HCT116 (cell line): ENCODE measurements at regions not wholly inside any gene's neighbourhood (a gene's known extent, or its start where the extent isn't known, plus 50 kb on each side); places are given as distances from the start of the nearest gene placed in this dataset.

Experiments
- ATAC-seq: fragments of 200-7000 bp; cut with Tn5 transposase; 2 replicates; pipeline ENCODE4 v1.9.1; 2020; ENCODE audit warnings: mild to moderate bottlenecking, moderate library complexity
- BruUV-seq: library from RNA; stranded (reverse); fragments of 400-500 nt; replicated peaks from 2 replicates; lab custom pipeline; 2021; lab: Mats Ljungman, UMichigan
- CTCF ChIA-PET: fragments of 300-600 bp; sonication (Branson Sonifier 250); formaldehyde crosslinking; loops from one replicate; lab custom pipeline; 2021; ENCODE audit warnings: antibody characterized with exemption; lab: Charles Lee
- POLR2A ChIA-PET: fragments of 300-600, 350-600 bp; sonication (Branson Sonifier 250); formaldehyde crosslinking; loops from one replicate; lab custom pipeline; 2021; ENCODE audit warnings: antibody characterized with exemption; lab: Charles Lee
- RAD21 ChIA-PET, 2 experiments: fragments of 300-600 bp; sonication (Branson Sonifier 250); formaldehyde crosslinking; loops; one replicate each; lab custom pipeline; 2023; ENCODE audit warnings: low total read pairs in 2 of 2; ENCODE audit not compliant: uncharacterized antibody in 2 of 2, unreplicated experiment in 2 of 2, low non-redundant PET in 1 of 2; lab: Charles Lee
- DNase-seq: peaks from one replicate; pipeline ENCODE4 v3.0.0-alpha.2; 2010; ENCODE audit warnings: low read depth, low spot score
- H2AFZ ChIP-seq: fragments of 200-600 bp; shearing (Covaris generic), sonication (generic); 2 replicates; pipeline ENCODE4 v1.6.1; 2017; ENCODE audit warnings: low read depth, mixed run types, mixed read lengths, antibody characterized with exemption, low read length; ENCODE audit not compliant: poor library complexity, severe bottlenecking
- H3K27ac ChIP-seq: 2 replicates; pipeline ENCODE4 v1.5.1; 2012; ENCODE audit warnings: low read depth, low read length
- H3K27me3 ChIP-seq: fragments of 200-600 bp; sonication (generic); 2 replicates; pipeline ENCODE4 v1.6.1; 2016; ENCODE audit warnings: mixed run types, low read length, mixed read lengths; ENCODE audit not compliant: insufficient read depth
- H3K36me3 ChIP-seq, 2 experiments: fragments of 200-500 bp in 1 of 2; fragments of 200-600 bp in 1 of 2; sonication (Bioruptor generic) in 1 of 2; sonication (generic) in 1 of 2; 2 replicates each; pipeline versions ENCODE4 v1.5.1 to v1.6.1; 2014 to 2016; ENCODE audit warnings: low read length in 2 of 2, inconsistent platforms in 1 of 2, mixed read lengths in 1 of 2, mixed run types in 1 of 2; ENCODE audit not compliant: insufficient read depth in 2 of 2, control insufficient read depth in 1 of 2
- H3K4me1 ChIP-seq, 2 experiments: fragments of 200-600 bp in 1 of 2; sonication (generic) in 1 of 2; 2 replicates each; pipeline versions ENCODE4 v1.5.1 to v1.6.1; 2012 to 2017; ENCODE audit warnings: low read length in 2 of 2, inconsistent platforms in 1 of 2, mild to moderate bottlenecking in 1 of 2, mixed read lengths in 1 of 2, mixed run types in 1 of 2, moderate library complexity in 1 of 2; ENCODE audit not compliant: insufficient read depth in 2 of 2, control insufficient read depth in 1 of 2
- H3K4me2 ChIP-seq: fragments of 200-600 bp; sonication (generic); 2 replicates; pipeline ENCODE4 v1.6.1; 2017; ENCODE audit warnings: mixed run types, low read length, mixed read lengths
- H3K4me3 ChIP-seq, 2 experiments: fragments of 200-600 bp in 1 of 2; sonication (generic) in 1 of 2; replicated peaks in 1 of 2; 2 replicates each; pipeline ENCODE4 v1.5.1; 2011 to 2016; ENCODE audit warnings: low read length in 2 of 2, control low read depth in 1 of 2, low read depth in 1 of 2, mild to moderate bottlenecking in 1 of 2, mixed read lengths in 1 of 2, mixed run types in 1 of 2
- H3K79me2 ChIP-seq: fragments of 200-600 bp; sonication (generic); 2 replicates; pipeline ENCODE4 v1.6.1; 2017; ENCODE audit warnings: mild to moderate bottlenecking, mixed run types, low read length, moderate library complexity, mixed read lengths; ENCODE audit not compliant: insufficient read depth
- H3K9ac ChIP-seq: fragments of 200-600 bp; sonication (generic); 2 replicates; pipeline ENCODE4 v1.6.1; 2016; ENCODE audit warnings: low read length, mixed read lengths
- H3K9me2 ChIP-seq: fragments of 200-600 bp; sonication (generic), shearing (Covaris generic); 2 replicates; pipeline ENCODE4 v1.6.1; 2017; ENCODE audit warnings: mixed run types, mild to moderate bottlenecking, moderate library complexity; ENCODE audit not compliant: insufficient read depth
- H3K9me3 ChIP-seq, 2 experiments: fragments of 200-500 bp in 1 of 2; fragments of 200-600 bp in 1 of 2; sonication (Bioruptor generic) in 1 of 2; sonication (generic) in 1 of 2; 2 replicates each; pipeline ENCODE4 v1.6.1; 2014 to 2017; ENCODE audit warnings: low read length in 2 of 2, mixed read lengths in 2 of 2, inconsistent platforms in 1 of 2, low read depth in 1 of 2, mild to moderate bottlenecking in 1 of 2, mixed run types in 1 of 2, moderate library complexity in 1 of 2; ENCODE audit not compliant: control insufficient read depth in 1 of 2, insufficient read depth in 1 of 2
- H4K20me1 ChIP-seq: fragments of 200-600 bp; sonication (generic), shearing (Covaris generic); 2 replicates; pipeline ENCODE4 v1.6.1; 2017; ENCODE audit warnings: mixed run types, mild to moderate bottlenecking, moderate library complexity; ENCODE audit not compliant: insufficient read depth
- CBX3 ChIP-seq: IDR thresholded peaks from 2 replicates; pipeline ENCODE4 v1.6.1; 2012; ENCODE audit warnings: low read depth
- CTCF ChIP-seq, 3 experiments: fragments of 200-600 bp in 1 of 3; sonication (generic) in 1 of 3; IDR thresholded peaks in 2 of 3; conservative IDR thresholded peaks in 1 of 3; 2 replicates each; pipeline ENCODE4 v1.5.1; 2012 to 2017; ENCODE audit warnings: low read depth in 2 of 3, low read length in 2 of 3, antibody characterized with exemption in 1 of 3, borderline replicate concordance in 1 of 3, control low read depth in 1 of 3, mild to moderate bottlenecking in 1 of 3, mixed read lengths in 1 of 3, mixed run types in 1 of 3, moderate library complexity in 1 of 3; ENCODE audit not compliant: insufficient read depth in 1 of 3
- JUND ChIP-seq: IDR thresholded peaks from 2 replicates; pipeline ENCODE4 v1.6.1; 2012
- MAX ChIP-seq: IDR thresholded peaks from 2 replicates; pipeline ENCODE4 v1.6.1; 2012
- POLR2A ChIP-seq: IDR thresholded peaks from 2 replicates; pipeline ENCODE4 v1.7.0; 2011; ENCODE audit warnings: borderline replicate concordance; ENCODE audit not compliant: insufficient read depth, insufficient read length; ENCODE audit errors: extremely low read depth
- POLR2AphosphoS5 ChIP-seq: IDR thresholded peaks from 2 replicates; pipeline ENCODE4 v1.6.1; 2011; ENCODE audit warnings: mild to moderate bottlenecking, low read depth, low read length, moderate library complexity
- SRF ChIP-seq: IDR thresholded peaks from 2 replicates; pipeline ENCODE4 v1.6.1; 2012; ENCODE audit warnings: low read depth
- TCF7L2 ChIP-seq: IDR thresholded peaks from 2 replicates; pipeline ENCODE4 v1.7.0; 2011; ENCODE audit warnings: borderline replicate concordance, inconsistent platforms; ENCODE audit not compliant: insufficient read depth, insufficient read length; ENCODE audit errors: extremely low read depth
- YY1 ChIP-seq: IDR thresholded peaks from 2 replicates; pipeline ENCODE4 v1.6.1; 2011; ENCODE audit warnings: low read length, low read depth, moderate library complexity, mild to moderate bottlenecking; ENCODE audit not compliant: insufficient replicate concordance; ENCODE audit errors: extremely low read depth
- ZBTB33 ChIP-seq: IDR thresholded peaks from 2 replicates; pipeline ENCODE4 v1.6.1; 2011; ENCODE audit warnings: mild to moderate bottlenecking, low read length, moderate library complexity; ENCODE audit not compliant: insufficient replicate concordance; ENCODE audit errors: extremely low read depth
- ZFX ChIP-seq: fragments of 450-650 bp; IDR thresholded peaks from 2 replicates; pipeline ENCODE4 v1.6.1; 2017
- intact Hi-C: fragments of 100-400 bp; cut with micrococcal nuclease; formaldehyde crosslinking; loops from 2 replicates; pipeline ENCODE4 v1.10.0; 2022
- TF ChIP-seq, protein P1 (sequence below): IDR thresholded peaks from 2 replicates; pipeline ENCODE4 v1.6.1; 2012; ENCODE audit warnings: low read depth
- TF ChIP-seq, protein P2 (sequence below): IDR thresholded peaks from 2 replicates; pipeline ENCODE4 v1.6.1; 2012

- intact Hi-C loops, result no loop called here
- Histone ChIP-seq H3K36me3 (no peaks in the 10 kb centered on the region), H3K4me2 (no peak overlapping the region), H4K20me1 (no peaks in the 10 kb centered on the region), H3K4me1 (no peaks in the 10 kb centered on the region), H3K27me3 (no peaks in the 10 kb centered on the region), H3K9me2 (no peaks in the 10 kb centered on the region), H2AFZ (no peak overlapping the region), H3K9me3 (no peaks in the 10 kb centered on the region), H3K4me3 (no peak overlapping the region), H3K79me2 (no peaks in the 10 kb centered on the region), H3K9ac (no peak overlapping the region), H3K27ac (no peak overlapping the region)
- no TSS peak for BruUV-seq
- no peak for DNase-seq
- ChIA-PET CTCF (no interaction called here), POLR2A (no interaction called here), RAD21 (no interaction called here)
- TF ChIP-seq ZBTB33 (no peak), POLR2AphosphoS5 (no peak), JUND (no peak), CBX3 (no peak), ZFX (no peak), YY1 (no peak), TCF7L2 (no peak), SRF (no peak), MAX (no peak), CTCF (IDR thresholded peaks at IDR 0.05 in 2 of 3, conservative IDR thresholded peaks at IDR 0.05 in 1 of 3; ENCODE audit: borderline replicate concordance in 1 of 3, insufficient read depth in 1 of 3, low read depth in 2 of 3, low read length in 2 of 3) (no peak), POLR2A (no peak)
- TF ChIP-seq, protein P1, sequence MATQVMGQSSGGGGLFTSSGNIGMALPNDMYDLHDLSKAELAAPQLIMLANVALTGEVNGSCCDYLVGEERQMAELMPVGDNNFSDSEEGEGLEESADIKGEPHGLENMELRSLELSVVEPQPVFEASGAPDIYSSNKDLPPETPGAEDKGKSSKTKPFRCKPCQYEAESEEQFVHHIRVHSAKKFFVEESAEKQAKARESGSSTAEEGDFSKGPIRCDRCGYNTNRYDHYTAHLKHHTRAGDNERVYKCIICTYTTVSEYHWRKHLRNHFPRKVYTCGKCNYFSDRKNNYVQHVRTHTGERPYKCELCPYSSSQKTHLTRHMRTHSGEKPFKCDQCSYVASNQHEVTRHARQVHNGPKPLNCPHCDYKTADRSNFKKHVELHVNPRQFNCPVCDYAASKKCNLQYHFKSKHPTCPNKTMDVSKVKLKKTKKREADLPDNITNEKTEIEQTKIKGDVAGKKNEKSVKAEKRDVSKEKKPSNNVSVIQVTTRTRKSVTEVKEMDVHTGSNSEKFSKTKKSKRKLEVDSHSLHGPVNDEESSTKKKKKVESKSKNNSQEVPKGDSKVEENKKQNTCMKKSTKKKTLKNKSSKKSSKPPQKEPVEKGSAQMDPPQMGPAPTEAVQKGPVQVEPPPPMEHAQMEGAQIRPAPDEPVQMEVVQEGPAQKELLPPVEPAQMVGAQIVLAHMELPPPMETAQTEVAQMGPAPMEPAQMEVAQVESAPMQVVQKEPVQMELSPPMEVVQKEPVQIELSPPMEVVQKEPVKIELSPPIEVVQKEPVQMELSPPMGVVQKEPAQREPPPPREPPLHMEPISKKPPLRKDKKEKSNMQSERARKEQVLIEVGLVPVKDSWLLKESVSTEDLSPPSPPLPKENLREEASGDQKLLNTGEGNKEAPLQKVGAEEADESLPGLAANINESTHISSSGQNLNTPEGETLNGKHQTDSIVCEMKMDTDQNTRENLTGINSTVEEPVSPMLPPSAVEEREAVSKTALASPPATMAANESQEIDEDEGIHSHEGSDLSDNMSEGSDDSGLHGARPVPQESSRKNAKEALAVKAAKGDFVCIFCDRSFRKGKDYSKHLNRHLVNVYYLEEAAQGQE, result no peak
- TF ChIP-seq, protein P2, sequence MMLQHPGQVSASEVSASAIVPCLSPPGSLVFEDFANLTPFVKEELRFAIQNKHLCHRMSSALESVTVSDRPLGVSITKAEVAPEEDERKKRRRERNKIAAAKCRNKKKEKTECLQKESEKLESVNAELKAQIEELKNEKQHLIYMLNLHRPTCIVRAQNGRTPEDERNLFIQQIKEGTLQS, result no peak
- no peak for ATAC-seq
Observed at GRCh38 chr5:92969781-92970237, 611.2 kb downstream of the NR2F1-AS1 start.
